Neural cell (in vitro differentiated cells): ENCODE measurements at regions not wholly inside any gene's neighbourhood (a gene's known extent, or its start where the extent isn't known, plus 50 kb on each side); places are given as distances from the start of the nearest gene placed in this dataset.

Source experiments
- CTCF ChIP-seq: fragments of 450-650 bp; IDR thresholded peaks from 2 replicates; pipeline ENCODE4 v1.5.1; 2014; ENCODE audit warnings: antibody characterized with exemption, mild to moderate bottlenecking, moderate library complexity; ENCODE audit not compliant: poor library complexity, severe bottlenecking
- EZH2 ChIP-seq: fragments of 200-600, 300-800 bp; shearing (Covaris generic), sonication (generic); IDR thresholded peaks from 2 replicates; pipeline ENCODE4 v1.6.1; 2014; ENCODE audit warnings: antibody characterized with exemption, low read length, borderline replicate concordance, mild to moderate bottlenecking; ENCODE audit not compliant: insufficient read depth, poor library complexity, severe bottlenecking
- RAD21 ChIP-seq: fragments of 450-650 bp; conservative IDR thresholded peaks from 2 replicates; pipeline ENCODE4 v1.6.1; 2014; ENCODE audit warnings: antibody characterized with exemption, mild to moderate bottlenecking, moderate library complexity
- REST ChIP-seq: IDR thresholded peaks from 2 replicates; pipeline ENCODE4 v1.6.1; 2012; ENCODE audit warnings: borderline replicate concordance

GRCh38 chr6:71194724-71195123 is 93.9 kb upstream of the OGFRL1 start:
- TF ChIP-seq REST: no peak
- TF ChIP-seq CTCF: no peak
- TF ChIP-seq RAD21: no peak
- TF ChIP-seq EZH2: no peak
